ENCODE measurements at regions not wholly inside any gene's neighbourhood (a gene's known extent, or its start where the extent isn't known, plus 50 kb on each side); places are given as distances from the start of the nearest gene placed in this dataset.

DNA sequence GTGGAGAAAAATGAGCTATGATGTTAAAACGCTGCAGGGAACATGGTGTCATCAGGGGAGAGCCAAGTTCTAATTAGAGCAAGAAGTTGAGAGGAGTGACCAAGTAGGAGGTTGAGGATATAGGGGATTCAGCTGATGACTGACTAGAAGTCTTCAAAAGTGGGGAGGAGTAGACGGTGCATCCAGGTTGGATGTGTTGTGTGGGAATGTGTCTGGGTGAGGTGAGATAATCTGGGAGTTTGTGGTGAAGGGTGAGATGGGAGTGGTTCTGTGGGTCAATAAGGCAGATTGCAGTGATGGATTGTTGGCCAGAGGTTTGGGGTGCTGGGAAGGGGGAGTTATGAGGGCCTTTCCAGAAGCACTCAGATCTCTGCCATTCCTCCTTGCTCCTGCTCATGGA is 72.0 kb upstream of the IRF2BP2 start:
- TF ChIP-seq POLR2AphosphoS5 (IDR thresholded peaks at IDR 0.05; ENCODE audit: low read depth, low read length) (no peak), POLR2A (IDR thresholded peaks at IDR 0.05; ENCODE audit: low read depth, low read length) (no peak), TAF1 (IDR thresholded peaks at IDR 0.05; ENCODE audit: borderline replicate concordance, low read depth, low read length) (no peak)
